NCI-H146 treated with DMSO at 0.1 percent for 48 hours (cell line): ENCODE measurements at regions not wholly inside any gene's neighbourhood (a gene's known extent, or its start where the extent isn't known, plus 50 kb on each side); places are given as distances from the start of the nearest gene placed in this dataset.

Source experiments
- DNase-seq: peaks from one replicate; lab custom pipeline; 2025; ENCODE audit not compliant: unreplicated experiment; lab: John Stamatoyannopoulos, UW

DNA sequence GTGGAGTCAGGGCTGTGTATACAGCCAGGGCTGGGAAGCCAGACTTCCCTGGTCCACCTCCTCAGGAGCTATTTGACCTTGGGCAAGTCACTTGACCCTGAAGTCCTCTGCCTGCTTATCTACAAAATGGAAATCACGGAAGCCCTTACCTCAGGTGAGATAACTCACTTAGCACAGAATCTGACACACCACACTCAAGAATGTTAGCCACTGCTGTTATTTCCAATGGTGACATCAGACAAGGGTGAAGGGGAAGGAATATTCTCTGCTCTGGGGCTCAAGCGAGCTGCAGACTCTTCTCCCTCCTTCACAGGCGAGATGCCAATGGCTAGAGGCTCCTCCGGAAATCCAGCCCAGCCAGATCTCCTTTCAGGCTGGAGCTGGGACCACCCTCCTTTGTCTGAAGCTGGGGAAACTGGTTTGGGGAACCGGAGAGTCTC is 189.6 kb downstream of the HAUS1 start:
- no peak for DNase-seq

DNA sequence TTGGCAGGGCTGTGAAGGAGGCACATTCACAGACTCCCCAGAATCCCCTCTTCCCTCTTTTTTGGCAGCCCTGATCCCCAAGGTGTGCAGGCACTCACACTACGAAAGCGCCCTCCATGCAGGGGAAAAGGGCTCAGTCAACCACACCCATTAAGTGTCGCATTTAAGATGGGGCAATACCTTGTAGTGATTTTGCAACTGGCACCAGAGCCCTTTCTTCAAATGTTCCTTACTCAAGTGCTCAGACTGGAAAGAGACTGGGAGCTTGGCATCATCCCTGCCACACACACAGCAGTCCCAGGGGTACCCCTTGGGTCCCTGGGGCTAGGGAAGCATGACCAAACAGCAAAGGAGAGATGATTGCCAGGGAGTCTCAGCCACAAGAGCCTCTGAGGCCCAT is 190.1 kb downstream of the HAUS1 start:
- no peak for DNase-seq

DNA sequence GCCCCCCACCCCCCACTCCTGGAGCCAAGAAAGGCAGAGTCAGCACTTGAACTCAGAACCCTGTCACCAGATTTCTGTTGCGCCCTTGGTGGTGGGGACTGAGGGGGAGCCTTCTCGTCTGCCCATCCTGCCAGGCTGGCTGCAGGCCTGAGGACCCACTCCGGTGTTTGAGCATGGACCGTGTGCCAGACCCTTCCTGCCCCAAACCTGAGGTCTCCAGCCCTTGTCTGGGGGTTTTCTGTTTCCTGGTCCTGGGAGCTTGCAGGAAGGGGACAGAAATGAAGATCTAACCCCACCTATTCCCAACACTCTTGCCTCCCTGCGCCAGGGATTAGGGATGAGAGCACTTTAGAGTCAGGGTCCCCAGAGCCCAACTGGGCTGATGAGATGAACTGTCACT is 190.6 kb downstream of the HAUS1 start:
- no peak for DNase-seq

DNA sequence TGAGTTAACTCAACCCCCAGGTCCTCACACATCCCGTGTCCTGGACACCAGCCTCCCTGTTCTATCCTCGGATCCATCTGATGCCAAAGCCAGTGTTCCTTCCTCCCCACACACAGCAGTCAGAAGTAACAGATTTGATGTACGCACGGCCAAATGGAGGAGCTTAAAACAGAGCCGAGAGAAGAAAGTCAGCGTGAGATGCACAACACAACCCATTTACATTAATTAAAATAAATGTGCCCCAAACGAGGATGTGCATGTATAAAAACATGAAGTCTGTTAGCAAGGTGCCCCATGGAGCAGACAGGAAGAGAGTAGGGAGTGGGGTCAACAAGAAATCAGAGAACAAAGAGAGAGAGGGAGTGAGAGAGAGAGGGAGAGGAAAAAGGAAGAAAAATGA is 191.2 kb downstream of the HAUS1 start:
- no peak for DNase-seq

DNA sequence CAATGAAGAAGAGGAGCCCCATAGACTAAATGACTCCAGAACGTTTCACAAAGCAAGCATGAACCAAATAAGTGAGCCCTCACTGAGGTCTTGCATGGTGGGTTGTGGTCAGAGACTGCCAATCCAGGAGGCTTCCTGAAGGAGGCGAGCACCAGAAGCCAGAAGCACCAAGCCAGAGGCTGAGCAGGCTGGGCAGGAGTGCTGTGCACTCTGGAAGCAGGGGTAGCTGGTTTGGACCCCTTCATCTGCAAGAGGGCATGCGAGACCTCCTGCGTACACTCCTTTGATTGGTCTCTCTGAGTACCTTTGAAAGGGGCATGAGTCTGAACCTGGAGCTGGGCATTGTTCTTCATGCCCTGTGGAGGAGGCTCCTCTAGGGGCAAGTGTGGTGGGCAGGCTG is 192.5 kb downstream of the HAUS1 start:
- no peak for DNase-seq

DNA sequence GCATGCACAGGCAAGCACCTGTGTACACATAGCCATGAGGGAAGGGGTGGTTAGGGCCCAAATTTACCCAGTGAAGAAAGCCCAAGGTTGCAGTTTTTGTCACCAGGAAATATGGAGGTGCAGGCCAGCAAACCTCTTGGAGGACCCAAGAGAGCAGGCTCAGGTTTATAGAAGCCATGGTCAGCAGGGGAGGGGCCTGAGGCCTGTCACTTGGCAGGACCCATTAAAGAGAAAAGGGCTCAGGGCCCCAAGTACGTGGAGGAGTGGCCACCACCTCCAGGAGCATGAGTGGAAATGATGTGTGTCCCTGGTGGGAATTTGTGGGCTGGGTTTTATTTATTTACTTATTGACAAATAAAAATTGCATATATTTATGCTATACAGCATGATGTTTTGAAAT is 192.9 kb downstream of the HAUS1 start:
- DNase-seq = no peak

DNA sequence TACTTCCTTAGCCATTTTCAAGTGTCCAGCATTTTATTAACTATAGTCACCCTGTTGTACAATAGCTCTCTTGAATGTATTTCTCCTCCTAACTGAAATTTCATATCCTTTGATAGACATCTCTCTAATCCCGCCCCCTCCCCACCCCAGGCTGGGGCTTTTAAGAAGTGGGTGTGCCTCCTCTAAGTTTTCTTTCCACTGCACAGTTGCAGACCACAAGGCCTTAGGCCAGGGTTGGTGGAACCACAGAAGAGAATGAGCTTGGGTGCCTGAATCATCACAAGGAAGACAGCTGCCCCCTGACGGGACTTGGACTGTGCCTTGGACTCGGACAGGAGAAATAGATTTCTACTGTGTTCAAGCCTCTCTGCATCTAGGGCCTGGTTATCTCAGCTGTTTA is 193.4 kb downstream of the HAUS1 start:
- no peak for DNase-seq

DNA sequence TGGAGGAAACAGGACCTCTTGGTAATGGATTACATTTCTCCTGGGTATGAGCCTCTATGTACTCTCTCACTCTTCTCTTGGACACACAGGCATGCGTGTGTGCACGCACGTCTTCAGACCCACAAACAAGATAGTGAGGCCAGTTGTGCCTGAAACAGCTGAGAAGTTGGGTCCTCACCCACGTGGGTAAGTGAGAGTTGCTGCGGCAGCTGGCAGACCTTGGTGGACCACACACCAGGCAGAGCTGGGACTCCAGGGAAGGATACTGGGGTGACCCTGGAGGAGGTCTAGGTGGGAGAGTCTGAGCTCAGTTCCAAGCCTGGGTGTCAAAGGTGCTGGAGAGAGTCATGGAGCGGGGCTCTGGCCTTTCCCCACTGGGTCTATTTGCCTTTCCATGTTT is 194.3 kb downstream of the HAUS1 start:
- DNase-seq = no peak

DNA sequence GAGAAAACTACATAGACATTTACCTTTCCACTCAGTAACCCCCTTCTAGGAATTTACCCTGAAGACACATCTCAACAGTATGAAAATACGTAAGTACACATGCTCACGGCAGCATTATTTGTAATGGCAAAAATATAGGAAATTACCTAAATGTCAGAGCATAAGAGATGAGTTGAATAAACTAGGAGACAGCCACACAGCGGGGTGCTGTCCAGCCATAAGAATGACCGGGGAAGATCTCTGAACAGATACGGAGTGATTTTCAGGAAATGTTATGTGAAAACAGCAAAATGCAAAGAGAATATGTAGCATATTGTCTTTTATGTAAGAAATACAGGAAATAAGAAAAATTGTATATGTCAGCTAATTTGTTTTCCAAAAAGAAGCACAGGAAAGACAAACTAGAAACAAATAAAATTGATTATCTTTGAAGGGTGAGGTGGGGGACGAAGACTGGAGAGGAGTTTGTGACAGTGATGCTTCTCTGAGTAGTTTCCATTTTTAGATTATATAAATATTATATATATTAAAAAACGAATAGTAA is 195.4 kb downstream of the HAUS1 start:
- DNase-seq = no peak

DNA sequence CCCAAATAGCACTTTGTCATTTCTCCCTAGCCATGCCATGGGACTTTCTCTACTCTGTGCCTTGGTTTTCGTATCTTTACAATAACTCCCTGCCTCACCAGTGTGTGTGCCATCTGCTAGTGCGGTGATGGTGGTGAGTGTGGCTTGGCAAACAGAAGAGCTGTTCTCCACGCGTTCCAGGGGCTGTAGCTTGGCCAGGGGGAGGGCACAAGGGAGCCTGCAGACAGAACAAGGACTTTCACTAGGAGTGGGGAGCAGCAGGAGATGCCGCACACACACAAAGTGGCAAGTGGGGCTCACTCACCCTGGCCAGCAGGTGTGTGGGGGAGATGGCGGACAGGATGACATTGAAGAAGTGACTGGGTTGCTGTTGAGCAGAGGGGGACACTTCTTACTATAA is 196.9 kb downstream of the HAUS1 start:
- peak; percentile 81 for DNase-seq

DNA sequence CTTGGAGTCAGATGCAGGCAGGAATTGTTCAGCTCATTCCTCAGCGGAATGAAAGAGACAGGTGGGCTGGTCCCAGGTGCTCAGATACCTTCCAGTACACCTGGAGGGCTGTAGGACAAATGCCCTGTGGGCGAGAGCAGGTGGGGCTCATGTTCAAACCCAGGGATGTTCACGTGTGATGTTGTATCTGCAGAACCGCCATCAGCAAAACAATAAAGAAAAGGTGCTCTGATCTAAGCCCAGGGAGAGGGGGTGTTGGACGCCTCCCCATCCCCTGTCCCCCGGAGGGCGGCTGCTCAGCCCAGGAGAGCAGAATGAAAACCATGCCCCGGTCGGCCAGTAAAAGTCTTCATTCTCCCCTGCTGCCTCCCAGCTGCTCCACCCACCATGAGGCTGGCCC is 197.4 kb downstream of the HAUS1 start:
- DNase-seq = peak; percentile 87

DNA sequence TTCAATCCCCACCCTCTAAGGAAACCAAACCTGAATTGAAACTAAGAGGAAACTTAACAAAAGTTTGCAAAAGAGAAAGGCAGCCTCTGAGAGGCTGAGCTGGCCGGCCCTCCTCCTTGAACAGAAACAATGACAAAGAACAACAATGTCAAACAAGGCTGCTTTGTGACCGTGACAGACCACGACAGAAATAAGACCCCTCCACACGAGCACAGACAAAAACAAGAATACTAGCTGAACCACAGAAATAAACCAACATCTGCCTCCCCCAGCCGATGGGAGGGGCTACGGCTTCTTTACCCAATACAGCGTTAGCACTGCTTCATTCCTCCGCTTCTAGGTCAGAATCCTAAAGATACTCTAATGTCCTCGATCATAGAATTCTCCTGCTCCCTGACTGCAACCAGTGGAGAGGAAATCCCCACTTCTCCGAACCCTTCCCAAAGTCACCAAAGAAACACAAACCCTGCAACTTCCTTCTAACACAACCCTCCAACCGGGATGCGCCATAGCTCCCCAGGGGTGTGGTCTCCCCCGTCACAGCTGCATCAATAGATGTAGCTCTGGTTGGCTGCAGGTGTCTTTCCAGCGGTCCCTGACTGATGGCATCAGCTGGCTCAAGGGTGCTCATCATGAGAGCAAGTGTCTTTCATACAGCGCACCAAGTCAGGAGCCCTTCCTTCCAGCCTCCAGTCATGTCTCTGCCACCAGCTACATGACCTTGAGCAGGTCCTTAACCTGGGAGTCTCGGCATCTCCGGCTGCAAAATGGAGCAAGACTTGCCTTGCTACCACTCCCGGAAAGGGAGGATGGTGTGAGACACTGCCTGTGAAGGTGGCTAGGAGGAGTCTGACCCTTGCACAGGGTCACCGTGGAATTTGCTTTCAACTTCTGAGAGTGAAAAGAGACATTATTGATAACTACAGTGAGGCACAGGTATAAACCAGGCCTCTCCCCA is 198.6 kb downstream of the HAUS1 start:
- DNase-seq = peak; percentile 31

DNA sequence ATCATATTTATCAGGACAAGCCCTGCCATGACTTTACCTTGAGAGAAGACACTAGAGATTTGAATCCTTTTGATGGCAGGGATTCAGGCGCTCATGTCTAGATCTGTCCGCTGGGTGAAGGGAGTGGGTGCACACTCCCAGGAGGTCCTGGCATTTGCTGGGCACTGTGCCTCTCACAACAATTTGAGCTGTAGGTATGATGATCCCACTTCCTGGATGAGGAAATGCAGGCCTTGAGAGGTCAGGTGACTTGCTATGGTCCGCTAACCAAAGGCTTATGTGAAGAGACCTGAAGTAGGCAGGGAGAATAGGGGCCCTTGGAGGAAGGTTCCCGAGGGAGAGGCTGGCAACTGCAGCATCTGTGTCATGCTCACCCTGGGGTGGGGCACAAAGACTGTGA is 206.1 kb downstream of the HAUS1 start:
- no peak for DNase-seq

DNA sequence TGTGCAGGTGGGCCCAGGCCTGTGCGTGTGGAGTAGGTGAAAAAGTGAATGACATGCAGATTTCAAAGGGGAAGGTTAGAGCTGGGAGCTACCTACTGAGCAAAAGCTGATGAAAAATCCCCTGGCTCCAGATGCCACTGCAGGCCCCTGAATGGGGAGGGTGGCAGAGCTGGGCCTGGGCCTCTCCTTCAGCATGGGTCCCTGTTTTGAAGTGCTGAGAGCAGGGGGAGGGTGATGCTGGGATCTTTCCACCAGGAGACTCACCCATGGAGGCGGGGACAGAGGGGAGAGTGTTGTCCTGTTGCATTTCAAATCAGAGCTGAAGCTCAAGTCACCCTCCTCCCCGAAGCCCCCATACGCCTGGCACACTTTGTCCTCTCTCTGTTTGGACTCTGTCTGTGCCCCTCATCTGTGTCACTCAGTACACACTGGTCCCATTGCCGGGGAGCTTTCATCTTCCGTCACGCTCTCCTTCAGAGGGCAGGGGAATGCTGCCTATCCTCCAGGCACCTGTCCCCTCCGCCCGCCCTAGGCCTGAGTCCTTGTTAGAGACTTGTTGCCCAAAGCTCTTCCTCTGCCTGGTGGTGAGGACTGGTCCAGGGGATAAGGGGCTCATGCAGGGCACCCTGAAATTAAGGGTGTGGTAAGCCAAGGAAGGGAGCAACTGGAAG is 206.6 kb downstream of the HAUS1 start:
- no peak for DNase-seq

DNA sequence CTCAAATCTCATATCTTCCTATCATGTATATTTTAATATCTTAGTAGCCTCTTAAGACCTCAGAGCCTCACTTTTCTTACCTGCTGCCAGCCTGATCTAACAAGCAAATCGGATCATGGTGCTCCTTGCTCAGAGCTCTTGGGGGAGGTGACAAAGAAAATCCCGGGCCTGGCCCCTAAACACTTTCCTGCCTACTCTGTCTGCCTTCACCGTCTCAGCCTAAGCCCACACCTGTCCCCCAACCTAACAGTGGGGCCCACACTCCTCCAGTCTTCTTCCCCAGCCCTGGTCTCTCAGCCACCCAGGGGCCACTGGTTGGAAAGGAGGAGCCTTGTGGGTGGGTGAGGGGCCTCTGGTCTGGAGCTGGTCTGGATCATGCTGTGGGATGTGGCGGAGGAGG is 207.3 kb downstream of the HAUS1 start:
- DNase-seq = no peak

DNA sequence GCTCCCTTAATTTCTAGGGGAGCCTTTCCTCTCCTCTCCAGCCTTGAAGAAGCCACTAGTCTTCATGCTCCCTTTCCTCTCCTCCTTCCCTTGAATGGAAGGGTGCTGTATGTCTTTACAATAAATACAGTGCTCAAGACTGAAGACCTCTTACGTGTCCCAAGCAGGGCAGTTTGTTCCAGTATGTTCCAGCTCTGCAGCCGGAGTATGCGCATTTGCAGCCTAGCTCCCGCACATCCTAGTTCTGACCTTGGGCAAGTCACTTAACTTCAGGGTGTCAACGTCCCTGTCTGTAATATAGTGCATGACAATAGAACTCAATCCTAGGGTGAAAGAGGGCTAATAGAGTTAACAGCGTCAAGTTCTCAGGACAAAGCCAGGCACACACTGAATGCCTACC is 208.0 kb downstream of the HAUS1 start:
- no peak for DNase-seq

DNA sequence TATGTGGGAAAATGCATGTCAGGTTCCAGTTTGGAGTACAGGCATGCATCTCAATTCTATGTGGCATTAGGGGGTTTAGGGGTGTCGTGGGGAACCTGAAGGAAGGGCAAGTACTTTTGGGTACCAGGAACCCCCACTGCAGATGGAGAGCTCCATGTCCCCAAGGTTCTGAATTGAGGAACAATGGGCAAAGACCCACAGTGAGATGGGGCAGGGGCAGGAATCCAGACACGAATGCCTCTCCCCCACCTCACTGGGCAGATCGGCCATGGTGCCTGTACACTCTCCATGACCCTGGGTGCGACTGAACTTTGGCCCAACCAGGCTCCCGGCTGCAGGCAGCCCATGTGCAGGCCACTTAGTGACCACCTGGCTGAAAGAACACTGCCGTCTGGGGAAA is 209.3 kb downstream of the HAUS1 start:
- no peak for DNase-seq

DNA sequence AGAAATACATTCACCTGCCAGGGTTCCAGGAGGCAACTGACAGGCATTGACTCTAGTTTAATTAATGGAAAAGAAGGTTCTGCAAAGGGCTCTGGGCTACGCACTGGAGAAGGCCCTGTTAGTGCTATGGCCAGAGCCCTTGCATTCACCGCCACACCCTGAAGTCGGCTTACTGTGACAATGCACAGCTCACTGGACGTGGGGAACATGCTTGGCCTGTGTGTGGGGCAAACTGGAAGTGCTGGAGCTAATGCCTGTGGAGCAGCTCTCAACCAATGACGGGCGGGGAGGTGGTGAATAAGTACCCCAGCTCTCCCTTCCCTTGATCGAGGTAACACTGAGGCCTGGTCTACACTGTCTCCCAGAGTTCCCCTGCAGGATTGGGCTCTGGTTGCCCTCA is 209.8 kb downstream of the HAUS1 start:
- DNase-seq = no peak

DNA sequence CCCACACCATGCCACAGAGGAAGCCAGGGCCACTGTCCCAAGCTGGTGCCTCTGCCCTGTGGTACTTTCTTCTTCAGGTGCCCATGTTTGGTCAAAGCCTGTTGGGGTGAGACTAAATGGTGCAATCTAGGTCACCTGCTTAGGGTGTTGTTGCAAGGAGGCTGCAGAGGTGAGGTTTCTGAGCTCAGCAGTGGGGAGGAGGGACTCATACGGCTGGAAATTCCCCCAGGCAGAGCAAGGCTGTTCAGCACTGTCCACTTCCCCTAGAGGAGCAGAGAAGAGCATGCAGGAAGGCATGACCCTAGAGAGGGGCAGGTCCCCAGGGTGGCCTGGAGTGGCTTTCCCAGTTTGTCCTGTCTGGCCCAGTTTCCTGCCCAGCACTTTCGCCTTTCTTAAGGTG is 211.0 kb downstream of the HAUS1 start:
- DNase-seq = no peak

DNA sequence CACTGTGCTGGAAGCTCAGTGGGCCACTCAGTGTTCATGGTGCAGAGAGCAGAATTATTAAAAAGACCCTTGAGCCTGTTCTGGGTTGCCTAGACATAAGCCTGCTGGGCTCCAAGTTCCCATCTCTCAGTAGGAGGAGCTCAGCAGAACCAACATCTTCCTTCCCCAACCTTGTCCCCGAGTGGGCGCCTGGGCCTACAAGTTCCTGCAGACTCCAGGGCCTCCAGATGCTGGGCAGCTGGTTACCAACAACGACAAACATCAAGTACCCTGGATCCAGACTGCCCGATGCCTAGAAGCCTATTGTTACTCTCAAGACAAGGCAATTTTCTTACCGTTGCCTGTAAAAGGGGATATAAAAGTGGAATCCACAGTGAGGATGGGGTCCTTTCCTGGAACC is 214.2 kb downstream of the HAUS1 start:
- no peak for DNase-seq

DNA sequence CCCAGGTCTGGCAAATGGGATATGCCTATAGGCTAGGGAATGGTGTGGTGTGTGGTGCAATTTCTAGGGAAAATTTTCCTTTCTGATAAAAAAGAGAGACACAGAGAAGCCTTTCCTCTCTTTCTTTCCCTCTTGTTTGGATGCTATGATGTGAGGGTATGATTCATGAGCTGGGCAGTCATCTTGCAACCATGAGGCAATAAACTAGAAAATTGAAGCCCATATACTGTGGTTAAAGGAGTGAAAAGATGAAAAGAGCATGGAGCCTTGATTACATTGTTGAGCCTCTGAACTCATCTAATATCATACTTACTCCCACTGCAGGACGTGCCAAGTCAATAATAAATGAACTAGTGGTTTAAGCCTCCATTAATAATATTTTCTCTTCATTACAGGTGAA is 215.6 kb downstream of the HAUS1 start:
- DNase-seq = no peak

DNA sequence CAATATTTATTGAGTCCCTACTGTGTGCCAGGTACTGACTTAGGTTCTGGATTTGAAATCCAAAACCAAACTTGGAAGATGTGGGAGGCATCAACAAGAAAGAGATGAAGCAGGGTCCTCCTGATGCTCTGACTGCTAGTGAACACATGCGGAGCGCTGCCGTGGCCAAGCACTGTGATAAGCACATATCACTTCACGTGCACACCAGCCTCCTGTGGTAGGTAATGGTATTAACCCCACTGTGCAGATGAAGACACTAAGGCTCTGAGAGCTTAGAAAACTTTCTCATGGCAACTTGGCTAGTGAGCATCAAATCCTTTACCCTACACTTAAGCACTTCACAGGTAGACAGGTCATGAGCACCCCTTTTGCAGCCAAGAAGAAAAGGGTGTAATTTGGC is 216.1 kb downstream of the HAUS1 start:
- DNase-seq = no peak
